C4-2B (cell line): ENCODE measurements at regions not wholly inside any gene's neighbourhood (a gene's known extent, or its start where the extent isn't known, plus 50 kb on each side); places are given as distances from the start of the nearest gene placed in this dataset.

ENCODE experiments used
- ZFX ChIP-seq: fragments of 450-650 bp; IDR thresholded peaks from 2 replicates; pipeline ENCODE4 v1.6.1; 2017
- TF ChIP-seq, protein P1 (sequence below): fragments of 450-650 bp; conservative IDR thresholded peaks from 2 replicates; pipeline ENCODE4 v1.5.1; 2017; ENCODE audit warnings: mild to moderate bottlenecking

DNA sequence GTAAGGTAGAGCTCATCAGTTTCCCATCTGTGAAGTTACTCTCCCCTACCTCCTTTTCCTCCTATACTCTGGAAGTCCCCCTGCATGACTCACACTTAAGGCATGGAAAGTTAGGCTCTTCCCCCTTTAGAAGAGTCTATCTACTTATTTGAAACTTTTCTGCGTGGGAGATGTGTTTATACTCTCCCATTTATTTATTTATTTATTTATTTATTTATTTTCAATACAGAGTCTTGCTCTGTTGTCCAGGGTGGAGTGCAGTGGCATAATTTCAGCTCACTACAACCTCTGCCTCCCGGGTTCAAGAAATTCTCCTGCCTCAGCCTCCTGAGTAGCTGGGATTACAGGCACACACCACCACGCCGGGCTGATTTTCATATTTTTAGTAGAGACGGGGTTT lies 107.5 kb upstream of the JCAD start:
- TF ChIP-seq, protein P1, sequence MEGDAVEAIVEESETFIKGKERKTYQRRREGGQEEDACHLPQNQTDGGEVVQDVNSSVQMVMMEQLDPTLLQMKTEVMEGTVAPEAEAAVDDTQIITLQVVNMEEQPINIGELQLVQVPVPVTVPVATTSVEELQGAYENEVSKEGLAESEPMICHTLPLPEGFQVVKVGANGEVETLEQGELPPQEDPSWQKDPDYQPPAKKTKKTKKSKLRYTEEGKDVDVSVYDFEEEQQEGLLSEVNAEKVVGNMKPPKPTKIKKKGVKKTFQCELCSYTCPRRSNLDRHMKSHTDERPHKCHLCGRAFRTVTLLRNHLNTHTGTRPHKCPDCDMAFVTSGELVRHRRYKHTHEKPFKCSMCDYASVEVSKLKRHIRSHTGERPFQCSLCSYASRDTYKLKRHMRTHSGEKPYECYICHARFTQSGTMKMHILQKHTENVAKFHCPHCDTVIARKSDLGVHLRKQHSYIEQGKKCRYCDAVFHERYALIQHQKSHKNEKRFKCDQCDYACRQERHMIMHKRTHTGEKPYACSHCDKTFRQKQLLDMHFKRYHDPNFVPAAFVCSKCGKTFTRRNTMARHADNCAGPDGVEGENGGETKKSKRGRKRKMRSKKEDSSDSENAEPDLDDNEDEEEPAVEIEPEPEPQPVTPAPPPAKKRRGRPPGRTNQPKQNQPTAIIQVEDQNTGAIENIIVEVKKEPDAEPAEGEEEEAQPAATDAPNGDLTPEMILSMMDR, result no peak
- no peak for TF ChIP-seq ZFX
